ENCODE measurements at regions not wholly inside any gene's neighbourhood (a gene's known extent, or its start where the extent isn't known, plus 50 kb on each side); places are given as distances from the start of the nearest gene placed in this dataset.

GRCh38 chr10:121351540-121351939, 246.7 kb downstream of the FGFR2 start:
- no peak for DNase-seq (ENCODE audit: extremely low spot score, unreplicated experiment)
- no peaks in the 10 kb centered on the region for H3K36me3 Mint-ChIP-seq (ENCODE audit: unreplicated experiment)
- H3K4me3 Mint-ChIP-seq (ENCODE audit: unreplicated experiment): no peak overlapping the region
- peaks cover 11% of the 10 kb centered on the region for H3K9me3 Mint-ChIP-seq (ENCODE audit: unreplicated experiment)
- H3K4me1 Mint-ChIP-seq (ENCODE audit: unreplicated experiment): peaks cover 2% of the 10 kb centered on the region
- H3K27ac Mint-ChIP-seq (ENCODE audit: unreplicated experiment): no peak overlapping the region
- H3K27me3 Mint-ChIP-seq (ENCODE audit: unreplicated experiment): peaks cover 3% of the 10 kb centered on the region
- TF ChIP-seq CTCF (IDR thresholded peaks at IDR 0.05): no peak

- peaks cover 3% of the 10 kb centered on the region for H3K27me3 Mint-ChIP-seq (ENCODE audit: unreplicated experiment)
- DNase-seq (ENCODE audit: extremely low spot score, unreplicated experiment): no peak
- no peak for TF ChIP-seq CTCF (IDR thresholded peaks at IDR 0.05)
- no peaks in the 10 kb centered on the region for H3K36me3 Mint-ChIP-seq (ENCODE audit: unreplicated experiment)
- H3K4me3 Mint-ChIP-seq (ENCODE audit: unreplicated experiment): no peak overlapping the region
- peaks cover 7% of the 10 kb centered on the region for H3K9me3 Mint-ChIP-seq (ENCODE audit: unreplicated experiment)
- H3K27ac Mint-ChIP-seq (ENCODE audit: unreplicated experiment): no peak overlapping the region
- H3K4me1 Mint-ChIP-seq (ENCODE audit: unreplicated experiment): peaks cover 2% of the 10 kb centered on the region
Measured at GRCh38 chr10:121352231-121352855, 245.9 kb downstream of the FGFR2 start.

- peaks cover 7% of the 10 kb centered on the region for H3K9me3 Mint-ChIP-seq (ENCODE audit: unreplicated experiment)
- no peak overlapping the region for H3K4me3 Mint-ChIP-seq (ENCODE audit: unreplicated experiment)
- no peak for TF ChIP-seq CTCF (IDR thresholded peaks at IDR 0.05)
- peaks cover 3% of the 10 kb centered on the region for H3K27me3 Mint-ChIP-seq (ENCODE audit: unreplicated experiment)
- no peaks in the 10 kb centered on the region for H3K36me3 Mint-ChIP-seq (ENCODE audit: unreplicated experiment)
- no peak overlapping the region for H3K27ac Mint-ChIP-seq (ENCODE audit: unreplicated experiment)
- peaks cover 2% of the 10 kb centered on the region for H3K4me1 Mint-ChIP-seq (ENCODE audit: unreplicated experiment)
- DNase-seq (ENCODE audit: extremely low spot score, unreplicated experiment): no peak
Measured at GRCh38 chr10:121355161-121355560, 243.1 kb downstream of the FGFR2 start.

GRCh38 chr10:121356183-121356582, 242.1 kb downstream of the FGFR2 start:
- peaks cover 7% of the 10 kb centered on the region for H3K9me3 Mint-ChIP-seq (ENCODE audit: unreplicated experiment)
- no peak for TF ChIP-seq CTCF (IDR thresholded peaks at IDR 0.05)
- DNase-seq (ENCODE audit: extremely low spot score, unreplicated experiment): no peak
- H3K36me3 Mint-ChIP-seq (ENCODE audit: unreplicated experiment): no peaks in the 10 kb centered on the region
- no peak overlapping the region for H3K27ac Mint-ChIP-seq (ENCODE audit: unreplicated experiment)
- peaks cover 1% of the 10 kb centered on the region for H3K27me3 Mint-ChIP-seq (ENCODE audit: unreplicated experiment)
- H3K4me3 Mint-ChIP-seq (ENCODE audit: unreplicated experiment): no peak overlapping the region
- peaks cover 2% of the 10 kb centered on the region for H3K4me1 Mint-ChIP-seq (ENCODE audit: unreplicated experiment)

- H3K9me3 Mint-ChIP-seq (ENCODE audit: unreplicated experiment): peaks cover 7% of the 10 kb centered on the region
- no peak overlapping the region for H3K27ac Mint-ChIP-seq (ENCODE audit: unreplicated experiment)
- H3K4me3 Mint-ChIP-seq (ENCODE audit: unreplicated experiment): no peak overlapping the region
- no peak for DNase-seq (ENCODE audit: extremely low spot score, unreplicated experiment)
- H3K27me3 Mint-ChIP-seq (ENCODE audit: unreplicated experiment): no peaks in the 10 kb centered on the region
- peaks cover 2% of the 10 kb centered on the region for H3K4me1 Mint-ChIP-seq (ENCODE audit: unreplicated experiment)
- no peak for TF ChIP-seq CTCF (IDR thresholded peaks at IDR 0.05)
- no peaks in the 10 kb centered on the region for H3K36me3 Mint-ChIP-seq (ENCODE audit: unreplicated experiment)
Measured at GRCh38 chr10:121357401-121357800, 240.8 kb downstream of the FGFR2 start.
